ENCODE measurements at regions not wholly inside any gene's neighbourhood (a gene's known extent, or its start where the extent isn't known, plus 50 kb on each side); places are given as distances from the start of the nearest gene placed in this dataset.
"Not testable (repeated sequence)": the region's sequence is repeated elsewhere in the genome, so short reads cannot be mapped to it uniquely, and the experiment has no call there.

- no peak for DNase-seq (ENCODE audit: unreplicated experiment)
- H3K4me3 Mint-ChIP-seq (ENCODE audit: unreplicated experiment), result no peak overlapping the region
- CTCF ChIA-PET, result interaction anchor here (0.6 kb wide), 1 partner anchor 31 kb away, joined by 4 read pairs; no protein-coding TSS in a partner anchor
- H3K27ac Mint-ChIP-seq (ENCODE audit: low read depth, unreplicated experiment), result no peak overlapping the region
- intact Hi-C loops (cut with micrococcal nuclease), result no loop called here
- H3K9me3 Mint-ChIP-seq (ENCODE audit: unreplicated experiment), result no peaks in the 10 kb centered on the region
- peaks cover 6% of the 10 kb centered on the region for H3K4me1 Mint-ChIP-seq (ENCODE audit: insufficient read depth, unreplicated experiment)
- TF ChIP-seq CTCF (IDR thresholded peaks at IDR 0.05; ENCODE audit: unreplicated experiment), result no peak
- POLR2A ChIA-PET, result no interaction called here
- no TSS peak for BruUV-seq (replicated peaks)
- no peaks in the 10 kb centered on the region for H3K27me3 Mint-ChIP-seq (ENCODE audit: insufficient read depth, unreplicated experiment)
- no peaks in the 10 kb centered on the region for H3K36me3 Mint-ChIP-seq (ENCODE audit: insufficient read depth, unreplicated experiment)
These were observed 165.2 kb upstream of the TMEM72 start for GRCh38 chr10:44745920-44746319.

GRCh38 chr10:44747593-44748172, 163.5 kb upstream of the TMEM72 start:
- H3K27me3 Mint-ChIP-seq (ENCODE audit: insufficient read depth, unreplicated experiment), result no peaks in the 10 kb centered on the region
- DNase-seq (ENCODE audit: unreplicated experiment), result no peak
- no peak for TF ChIP-seq CTCF (IDR thresholded peaks at IDR 0.05; ENCODE audit: unreplicated experiment)
- H3K4me3 Mint-ChIP-seq (ENCODE audit: unreplicated experiment), result no peak overlapping the region
- no peaks in the 10 kb centered on the region for H3K9me3 Mint-ChIP-seq (ENCODE audit: unreplicated experiment)
- peaks cover 11% of the 10 kb centered on the region for H3K4me1 Mint-ChIP-seq (ENCODE audit: insufficient read depth, unreplicated experiment)
- intact Hi-C loops (cut with micrococcal nuclease), result no loop called here
- ChIA-PET POLR2A (interaction anchor here (0.6 kb wide), 1 partner anchor 254 kb away, joined by 3 read pairs; no protein-coding TSS in a partner anchor), CTCF (interaction anchor here (0.6 to 0.7 kb wide), 2 partner anchors 167 to 404 kb away, joined by 3 read pairs; no protein-coding TSS in a partner anchor)
- H3K27ac Mint-ChIP-seq (ENCODE audit: low read depth, unreplicated experiment), result no peak overlapping the region
- no TSS peak for BruUV-seq (replicated peaks)
- H3K36me3 Mint-ChIP-seq (ENCODE audit: insufficient read depth, unreplicated experiment), result peaks cover 7% of the 10 kb centered on the region

GRCh38 chr10:44749151-44749550, 162.0 kb upstream of the TMEM72 start:
- no TSS peak for BruUV-seq (replicated peaks)
- TF ChIP-seq CTCF (IDR thresholded peaks at IDR 0.05; ENCODE audit: unreplicated experiment), result no peak
- Mint-ChIP-seq H3K4me1 (ENCODE audit: insufficient read depth, unreplicated experiment) (peaks cover 24% of the 10 kb centered on the region), H3K9me3 (ENCODE audit: unreplicated experiment) (no peaks in the 10 kb centered on the region), H3K4me3 (ENCODE audit: unreplicated experiment) (no peak overlapping the region), H3K27ac (ENCODE audit: low read depth, unreplicated experiment) (no peak overlapping the region), H3K36me3 (ENCODE audit: insufficient read depth, unreplicated experiment) (peaks cover 7% of the 10 kb centered on the region), H3K27me3 (ENCODE audit: insufficient read depth, unreplicated experiment) (no peaks in the 10 kb centered on the region)
- ChIA-PET CTCF (interaction anchor here (0.6 kb wide), 1 partner anchor 104 kb away, joined by 3 read pairs; no protein-coding TSS in a partner anchor), POLR2A (no interaction called here)
- no peak for DNase-seq (ENCODE audit: unreplicated experiment)
- intact Hi-C loops (cut with micrococcal nuclease), result no loop called here

- no peaks in the 10 kb centered on the region for H3K27me3 Mint-ChIP-seq (ENCODE audit: insufficient read depth, unreplicated experiment)
- ChIA-PET CTCF (interaction anchor here (0.6 kb wide), 1 partner anchor 135 kb away, joined by 3 read pairs; no protein-coding TSS in a partner anchor), POLR2A (interaction anchor here (1.3 kb wide), 1 partner anchor 9 kb away, joined by 4 read pairs; no protein-coding TSS in a partner anchor)
- no peaks in the 10 kb centered on the region for H3K9me3 Mint-ChIP-seq (ENCODE audit: unreplicated experiment)
- TF ChIP-seq CTCF (IDR thresholded peaks at IDR 0.05; ENCODE audit: unreplicated experiment), result no peak
- peaks cover 31% of the 10 kb centered on the region for H3K4me1 Mint-ChIP-seq (ENCODE audit: insufficient read depth, unreplicated experiment)
- H3K27ac Mint-ChIP-seq (ENCODE audit: low read depth, unreplicated experiment), result peak overlapping the region; percentile 73
- no TSS peak for BruUV-seq (replicated peaks)
- no peak overlapping the region for H3K4me3 Mint-ChIP-seq (ENCODE audit: unreplicated experiment)
- intact Hi-C loops (cut with micrococcal nuclease), result loop anchor here (2.0 kb wide), 1 partner anchor 46 kb away; no protein-coding TSS in a partner anchor
- peak; percentile 89 for DNase-seq (ENCODE audit: unreplicated experiment)
- H3K36me3 Mint-ChIP-seq (ENCODE audit: insufficient read depth, unreplicated experiment), result peaks cover 7% of the 10 kb centered on the region
These were observed 158.4 kb upstream of the TMEM72 start for GRCh38 chr10:44752451-44753441.

GRCh38 chr10:44754355-44754754, 156.8 kb upstream of the TMEM72 start:
- H3K27me3 Mint-ChIP-seq (ENCODE audit: insufficient read depth, unreplicated experiment); BruUV-seq (replicated peaks); H3K9me3 Mint-ChIP-seq (ENCODE audit: unreplicated experiment); intact Hi-C loops (cut with micrococcal nuclease); H3K4me3 Mint-ChIP-seq (ENCODE audit: unreplicated experiment); H3K27ac Mint-ChIP-seq (ENCODE audit: low read depth, unreplicated experiment); DNase-seq (ENCODE audit: unreplicated experiment); POLR2A ChIA-PET: not testable (repeated sequence)
- H3K4me1 Mint-ChIP-seq (ENCODE audit: insufficient read depth, unreplicated experiment), result peaks cover 32% of the 10 kb centered on the region
- peaks cover 11% of the 10 kb centered on the region for H3K36me3 Mint-ChIP-seq (ENCODE audit: insufficient read depth, unreplicated experiment)
- CTCF ChIA-PET, result interaction anchor here (0.6 to 1.3 kb wide), 2 partner anchors 286 to 1122 kb away, joined by 3 to 4 read pairs; no protein-coding TSS in a partner anchor

Data from MCF 10A (cell line).